ENCODE measurements at regions not wholly inside any gene's neighbourhood (a gene's known extent, or its start where the extent isn't known, plus 50 kb on each side); places are given as distances from the start of the nearest gene placed in this dataset.
"Not testable (repeated sequence)": the region's sequence is repeated elsewhere in the genome, so short reads cannot be mapped to it uniquely, and the experiment has no call there.

GRCh38 chr11:90323289-90323688 lies 100.4 kb upstream of the CHORDC1 start:
- DNase-seq: no peak

GRCh38 chr11:90321018-90321417 lies 98.2 kb upstream of the CHORDC1 start:
- no peak for DNase-seq

GRCh38 chr11:90318651-90319050 lies 95.8 kb upstream of the CHORDC1 start:
- DNase-seq: no peak

GRCh38 chr11:90310210-90310609 lies 87.4 kb upstream of the CHORDC1 start:
- DNase-seq: no peak

- DNase-seq: no peak
Measured at GRCh38 chr11:90309693-90310092, 86.8 kb upstream of the CHORDC1 start.

GRCh38 chr11:90294526-90294925 lies 71.7 kb upstream of the CHORDC1 start:
- DNase-seq: no peak

- DNase-seq: no peak
Measured at GRCh38 chr11:90294091-90294490, 71.2 kb upstream of the CHORDC1 start.

GRCh38 chr11:90288212-90288821 lies 65.5 kb upstream of the CHORDC1 start:
- DNase-seq: peak; percentile 37

- no peak for DNase-seq
Measured at GRCh38 chr11:90286640-90287039, 63.8 kb upstream of the CHORDC1 start.

- DNase-seq: no peak
Measured at GRCh38 chr11:90284171-90284570, 61.3 kb upstream of the CHORDC1 start.

- not testable (repeated sequence) for DNase-seq
Measured at GRCh38 chr11:90282551-90283071, 59.8 kb upstream of the CHORDC1 start.

GRCh38 chr11:90274362-90274761 lies 51.5 kb upstream of the CHORDC1 start:
- DNase-seq: no peak
